H1 (cell line): ENCODE measurements at regions not wholly inside any gene's neighbourhood (a gene's known extent, or its start where the extent isn't known, plus 50 kb on each side); places are given as distances from the start of the nearest gene placed in this dataset.

ENCODE experiments used
- BACH1 ChIP-seq: IDR thresholded peaks from 2 replicates; pipeline ENCODE4 v1.6.1; 2012; ENCODE audit warnings: low read length, improper control_type of control experiment
- CBX5 ChIP-seq: fragments of 300-800, 300-1000 bp; sonication (generic); IDR thresholded peaks from 2 replicates; pipeline ENCODE4 v1.7.1; 2016; ENCODE audit warnings: antibody characterized with exemption, low read length, low read depth
- CEBPB ChIP-seq: IDR thresholded peaks from 2 replicates; pipeline ENCODE4 v1.6.1; 2012; ENCODE audit warnings: low read depth, low read length
- CHD7 ChIP-seq: fragments of 300-600 bp; sonication (generic); IDR thresholded peaks from 2 replicates; pipeline ENCODE4 v1.7.1; 2012; ENCODE audit warnings: low read length, moderate library complexity, mild to moderate bottlenecking, inconsistent platforms; ENCODE audit not compliant: insufficient replicate concordance
- CREB1 ChIP-seq: IDR thresholded peaks from 2 replicates; pipeline ENCODE4 v1.6.1; 2012; ENCODE audit warnings: inconsistent platforms
- EZH2 ChIP-seq: fragments of 200-600 bp; sonication (generic); IDR thresholded peaks from 2 replicates; pipeline ENCODE4 v1.7.1; 2012; ENCODE audit warnings: low read depth, mild to moderate bottlenecking, moderate library complexity, low read length, inconsistent platforms; ENCODE audit not compliant: severe bottlenecking
- JUN ChIP-seq: IDR thresholded peaks from 2 replicates; pipeline ENCODE4 v1.6.1; 2011; ENCODE audit warnings: low read depth, mild to moderate bottlenecking, improper control_type of control experiment, low read length
- KDM5A ChIP-seq: fragments of 200-600 bp; IDR thresholded peaks from 2 replicates; pipeline ENCODE4 v1.7.1; 2012; ENCODE audit warnings: mild to moderate bottlenecking, low read length, inconsistent platforms, mixed read lengths
- MAFK ChIP-seq: IDR thresholded peaks from 2 replicates; pipeline ENCODE4 v1.6.1; 2012; ENCODE audit warnings: low read depth, mild to moderate bottlenecking, improper control_type of control experiment, low read length
- RXRA ChIP-seq: IDR thresholded peaks from 2 replicates; pipeline ENCODE4 v1.6.1; 2011; ENCODE audit warnings: low read depth, mild to moderate bottlenecking, low read length, moderate library complexity; ENCODE audit not compliant: insufficient read depth

DNA sequence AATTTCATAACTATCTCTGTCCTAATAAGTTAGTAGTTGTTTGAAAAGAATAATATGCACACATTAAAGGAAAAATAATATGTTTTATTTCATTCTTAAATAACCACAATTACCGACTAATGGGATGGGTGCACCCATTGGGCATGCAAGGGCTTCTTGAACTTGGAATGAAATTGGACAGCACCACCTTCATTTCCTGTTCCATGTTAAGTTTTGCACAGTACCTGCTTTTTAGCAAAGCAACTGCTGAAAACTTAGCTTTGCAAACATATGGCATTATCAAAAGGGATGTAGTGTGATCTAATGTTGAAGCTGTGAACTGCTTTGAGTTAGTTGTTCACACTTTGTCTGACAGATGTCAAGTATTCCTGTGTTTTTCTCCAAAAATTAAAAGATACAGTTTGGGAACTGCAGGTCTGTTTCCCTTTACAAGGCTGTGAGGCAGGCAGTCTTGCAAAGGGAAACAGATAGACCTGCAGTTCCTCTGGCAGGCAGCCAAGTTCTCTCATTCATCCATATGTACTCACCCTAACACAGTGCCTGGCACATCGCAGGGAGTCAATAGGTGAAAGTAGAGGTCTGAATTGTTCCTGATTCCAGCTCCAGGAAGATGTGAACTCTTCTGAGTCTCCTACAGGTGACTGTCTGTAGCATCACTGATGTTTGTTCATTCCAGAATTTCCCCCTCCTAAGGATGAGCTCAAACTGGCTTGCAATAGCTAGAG is 64.3 kb upstream of the GOLGA8B start (continued):
- no peak for TF ChIP-seq CHD7
- TF ChIP-seq BACH1 = no peak
- TF ChIP-seq CREB1 = no peak
- no peak for TF ChIP-seq JUN
- TF ChIP-seq CBX5 = no peak
- no peak for TF ChIP-seq MAFK
- no peak for TF ChIP-seq CEBPB
- no peak for TF ChIP-seq RXRA
- no peak for TF ChIP-seq EZH2
- TF ChIP-seq KDM5A = no peak
- TF ChIP-seq, all 59 proteins: peak for 0
